SU-DHL-6 (cell line): ENCODE measurements at regions not wholly inside any gene's neighbourhood (a gene's known extent, or its start where the extent isn't known, plus 50 kb on each side); places are given as distances from the start of the nearest gene placed in this dataset.

Experiments
- CTCF ChIP-seq: fragments of 200-600 bp; sonication (generic); IDR thresholded peaks from one replicate; pipeline ENCODE4 v1.5.1; 2017; ENCODE audit warnings: antibody characterized with exemption, mild to moderate bottlenecking, low read length, moderate library complexity; ENCODE audit not compliant: insufficient read depth, poor library complexity, severe bottlenecking
- EZH2phosphoT487 ChIP-seq: fragments of 200-600 bp; sonication (generic), shearing (Covaris generic); conservative IDR thresholded peaks from 2 replicates; pipeline ENCODE4 v1.6.1; 2018; ENCODE audit warnings: mild to moderate bottlenecking, antibody characterized with exemption, low read length, moderate library complexity, mixed read lengths

GRCh38 chr2:198488964-198489363 is 684.6 kb downstream of the PLCL1 start:
- TF ChIP-seq CTCF (no peak), EZH2phosphoT487 (no peak)
